Globus pallidus (tissue), 1 donor: ENCODE measurements at regions not wholly inside any gene's neighbourhood (a gene's known extent, or its start where the extent isn't known, plus 50 kb on each side); places are given as distances from the start of the nearest gene placed in this dataset.

Experiments used
- DNase-seq: peaks from one replicate; pipeline ENCODE4 v3.0.0-alpha.2; 2015; ENCODE audit warnings: low spot score

GRCh38 chr18:54717673-54718407, 110.4 kb upstream of the RAB27B start:
- peak; percentile 7 for DNase-seq

DNA sequence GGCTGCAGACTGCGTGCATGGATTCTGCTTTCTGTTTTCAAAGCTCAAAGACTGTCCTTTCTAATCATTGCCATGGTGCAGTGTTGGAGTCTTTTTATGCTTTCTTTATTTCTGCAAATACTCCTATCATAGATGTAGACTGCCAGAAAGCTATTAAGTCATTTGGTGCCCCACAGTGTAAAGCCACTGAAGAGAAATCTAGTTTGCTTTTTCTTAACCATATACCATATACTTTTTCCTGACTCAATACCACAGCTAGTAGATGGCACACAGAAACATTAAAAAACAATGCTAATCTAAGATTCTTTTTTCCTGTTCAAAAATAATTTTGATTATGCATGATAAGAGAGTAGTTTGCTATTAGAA, 109.9 kb upstream of the RAB27B start:
- DNase-seq: peak; percentile 4

DNA sequence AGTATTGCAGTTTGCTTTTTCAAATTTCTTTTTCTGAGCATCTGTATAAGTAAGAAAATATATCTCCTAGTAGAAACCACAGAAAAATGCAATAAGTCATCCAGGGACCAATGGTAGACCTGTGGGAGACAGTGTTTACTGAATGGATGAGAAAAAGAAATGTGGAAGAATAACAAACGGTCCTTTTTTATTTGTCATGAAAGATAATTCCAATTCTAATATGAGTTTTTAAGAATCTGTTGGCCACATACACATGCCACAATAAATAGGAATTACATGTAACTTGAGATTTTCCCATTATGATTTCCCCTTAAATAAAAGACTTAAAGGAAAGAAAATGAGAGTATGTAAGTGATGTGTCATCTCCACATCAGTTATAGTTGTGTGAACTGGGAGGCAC, 107.7 kb upstream of the RAB27B start:
- DNase-seq: no peak

- DNase-seq: no peak
Observed at GRCh38 chr18:54726143-54726542, 102.1 kb upstream of the RAB27B start.

GRCh38 chr18:54734059-54734458, 94.2 kb upstream of the RAB27B start:
- DNase-seq: no peak

DNA sequence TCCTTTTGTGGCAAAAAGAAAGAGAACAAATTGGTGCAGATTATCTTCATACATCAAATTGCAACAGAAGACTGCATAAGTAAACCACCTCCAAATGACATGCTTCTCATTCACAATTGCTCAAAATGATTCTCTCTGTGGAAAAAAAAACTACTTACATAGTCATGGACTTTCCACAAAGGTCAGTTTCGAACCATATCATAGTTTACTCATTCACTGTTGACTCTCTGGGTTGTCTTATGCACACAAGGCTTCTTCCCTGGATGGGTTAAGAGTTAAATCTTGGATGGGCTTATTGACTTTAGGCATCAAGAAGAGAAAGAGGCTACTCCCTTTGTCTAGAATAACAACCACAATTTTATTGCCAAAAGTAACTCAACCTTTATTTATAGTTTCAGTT, 91.3 kb upstream of the RAB27B start:
- no peak for DNase-seq

- DNase-seq: no peak
Observed at GRCh38 chr18:54737986-54738385, 90.3 kb upstream of the RAB27B start.

DNA sequence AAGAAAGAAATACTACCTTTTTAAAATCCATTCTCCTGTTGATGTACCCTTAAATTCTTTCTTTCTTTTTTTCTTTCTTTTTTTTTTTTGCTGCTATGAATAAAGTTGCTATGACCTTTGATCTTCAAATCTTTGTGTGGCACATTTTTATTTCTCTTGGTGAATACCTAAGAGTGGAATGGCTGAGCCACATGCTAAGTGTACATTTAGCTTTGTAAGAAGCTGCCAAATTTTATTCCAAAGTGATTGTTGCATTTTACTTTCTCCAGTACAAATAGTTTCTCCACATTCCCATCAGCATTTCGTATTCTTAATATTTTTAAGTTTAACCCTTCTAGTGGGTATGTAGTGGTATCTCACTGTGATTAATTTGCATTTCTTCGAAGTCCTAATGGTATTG, 88.8 kb upstream of the RAB27B start:
- DNase-seq: no peak

- no peak for DNase-seq
Observed at GRCh38 chr18:54740136-54740846, 88.0 kb upstream of the RAB27B start.

DNA sequence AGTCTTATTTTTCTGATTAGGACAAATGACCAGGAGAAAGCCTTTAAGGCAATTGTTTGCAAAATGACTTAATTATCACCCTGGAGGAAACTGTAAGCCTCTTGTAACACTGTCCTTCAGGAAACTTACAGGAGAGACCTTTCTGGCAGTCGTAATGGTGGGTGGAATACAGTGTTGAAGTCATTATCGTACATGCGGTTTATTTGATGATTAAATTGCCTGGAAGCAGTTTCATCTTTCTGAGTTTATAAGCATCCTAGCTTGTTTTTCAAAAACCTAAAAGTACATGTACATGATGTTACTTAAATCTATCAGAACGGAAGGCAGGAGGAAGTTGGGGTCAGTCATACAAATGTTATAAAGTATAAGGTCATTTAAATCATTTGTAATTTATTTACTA, 86.2 kb upstream of the RAB27B start:
- DNase-seq: no peak

DNA sequence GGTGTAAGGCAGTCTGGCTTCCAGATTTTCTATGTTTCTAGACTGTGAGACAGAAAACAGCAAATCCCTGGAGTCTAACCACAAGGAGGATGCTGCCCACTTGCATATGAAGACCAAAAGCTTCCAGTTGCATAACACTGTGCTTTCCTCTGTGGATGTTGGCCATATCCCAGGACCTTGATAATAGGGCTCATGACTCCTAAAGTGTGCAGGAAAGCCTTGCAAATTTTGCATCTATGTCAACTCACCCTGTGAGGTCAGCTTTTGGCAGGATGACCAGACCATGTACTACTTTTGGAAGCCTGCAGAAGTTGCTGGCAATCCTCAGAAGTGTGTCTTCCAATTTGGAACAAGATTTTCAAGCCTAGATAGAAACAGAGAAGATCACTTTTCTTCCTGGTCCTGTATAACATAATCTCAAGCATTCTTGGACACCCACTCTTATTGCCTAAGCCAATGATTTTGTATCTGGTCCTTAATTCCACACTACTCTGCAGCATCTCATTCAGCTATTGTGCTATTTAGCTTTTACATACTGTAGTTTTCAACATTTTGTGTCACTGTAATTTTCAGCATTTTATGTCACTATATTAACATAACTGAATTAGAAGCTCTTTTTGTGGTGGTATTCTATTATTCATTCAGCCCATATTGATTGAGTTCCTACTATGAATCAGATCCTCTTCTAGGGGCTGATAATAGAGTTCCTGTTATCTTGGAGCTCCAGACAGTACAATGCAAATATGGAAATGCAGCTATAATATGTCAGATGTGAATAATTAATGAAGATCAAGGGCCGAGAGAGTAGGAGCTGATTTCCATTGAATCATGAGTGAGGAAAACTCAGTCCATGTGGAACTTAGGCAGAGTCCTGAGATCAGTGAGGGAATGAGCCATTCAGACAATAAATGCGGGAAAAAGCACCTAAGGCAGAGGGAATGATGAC, 85.3 kb upstream of the RAB27B start:
- peak; percentile 18 for DNase-seq

GRCh38 chr18:54743605-54743995, 84.7 kb upstream of the RAB27B start:
- no peak for DNase-seq

- DNase-seq: no peak
Observed at GRCh38 chr18:54749291-54749690, 79.0 kb upstream of the RAB27B start.

DNA sequence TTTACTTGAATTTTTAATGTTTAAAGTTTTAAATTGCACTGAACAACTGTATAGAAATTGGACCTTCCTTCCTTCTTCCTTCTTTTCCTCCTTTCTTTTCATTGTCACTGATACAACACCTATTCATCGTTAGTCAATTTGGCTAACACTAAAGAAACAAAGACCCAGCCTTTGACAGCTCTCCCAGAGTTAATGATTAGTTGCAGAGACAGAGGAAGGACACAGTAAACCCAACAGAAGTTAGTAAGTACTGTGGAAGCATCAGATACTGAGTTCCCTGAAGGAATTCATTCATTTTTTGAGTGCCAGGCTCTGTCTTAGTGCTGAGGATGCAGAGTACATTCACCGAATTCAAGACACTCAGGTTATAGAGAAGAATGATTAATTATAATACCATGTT, 77.9 kb upstream of the RAB27B start:
- DNase-seq: no peak

DNA sequence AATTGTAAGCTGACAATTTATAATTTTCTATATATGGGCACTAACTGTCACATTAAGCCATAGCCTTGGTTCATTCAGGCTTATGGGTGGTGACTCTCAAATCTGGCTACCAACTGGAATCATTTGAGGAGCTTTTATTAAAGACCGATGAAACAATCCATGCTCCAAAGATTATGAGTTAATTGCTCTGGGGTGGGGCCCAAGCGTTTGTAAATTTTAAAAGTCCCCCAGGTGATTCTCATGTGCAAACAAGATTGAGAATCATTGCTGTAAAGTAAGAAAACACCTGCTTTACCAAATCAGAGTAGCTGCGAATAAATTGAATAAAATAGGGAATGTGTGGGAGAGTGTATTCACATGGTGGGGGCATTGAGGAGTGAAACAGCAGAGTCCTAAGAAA, 76.1 kb upstream of the RAB27B start:
- DNase-seq: no peak

DNA sequence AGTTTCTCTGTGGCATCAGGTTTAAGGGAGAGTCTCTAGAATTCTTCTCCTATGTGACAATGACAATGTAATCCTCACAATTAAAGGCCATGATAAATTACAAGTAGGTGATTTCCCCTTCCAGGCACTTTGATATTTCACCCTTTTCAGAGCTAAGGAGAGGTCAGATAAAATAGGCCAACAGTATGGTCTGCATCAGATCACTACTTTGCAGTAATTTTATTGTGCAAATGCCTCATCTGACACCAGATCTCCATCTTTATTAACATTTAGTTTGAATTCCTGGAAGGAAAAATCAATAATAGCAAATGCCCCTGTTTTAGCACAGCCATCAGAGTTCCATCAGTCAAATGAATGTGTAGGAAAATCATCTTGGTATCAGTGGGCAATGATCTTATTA, 72.8 kb upstream of the RAB27B start:
- no peak for DNase-seq

DNA sequence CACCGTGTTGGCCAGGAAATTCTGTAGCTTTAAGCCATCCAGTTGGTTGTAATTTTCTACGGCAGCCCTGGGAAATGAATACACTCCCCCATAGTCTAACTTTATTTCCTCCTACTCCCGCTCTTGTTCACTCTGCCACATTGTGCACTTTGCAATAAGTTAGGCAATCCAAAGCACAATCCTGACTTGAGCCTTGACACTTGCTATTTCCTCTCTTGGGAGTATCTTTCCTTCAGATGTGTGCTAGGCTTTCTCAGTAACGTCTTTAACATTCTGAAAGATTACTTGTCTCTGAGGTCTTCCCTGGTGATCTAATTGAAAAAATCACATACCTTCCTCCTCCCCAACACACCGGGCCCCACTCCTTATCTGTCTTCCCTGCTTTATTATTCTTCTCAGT, 65.9 kb upstream of the RAB27B start:
- DNase-seq: no peak

DNA sequence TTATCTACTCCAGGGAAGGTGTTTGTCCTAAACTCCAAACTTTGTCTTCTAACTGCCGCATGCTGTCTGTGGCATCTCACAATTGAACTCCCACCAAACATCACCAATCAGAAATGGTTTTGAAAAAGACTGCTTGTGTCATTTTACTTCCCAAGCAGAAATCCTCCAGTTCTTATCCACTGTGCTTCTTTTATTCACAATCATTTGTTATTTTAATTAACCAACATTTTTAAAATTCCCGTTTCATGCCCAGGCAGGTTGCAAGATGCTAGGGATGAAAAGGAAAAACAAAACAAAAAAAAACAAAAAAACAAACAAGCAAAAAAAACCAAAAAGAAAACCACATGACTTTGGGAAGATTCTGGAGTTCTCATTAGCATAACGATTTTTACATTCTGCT, 63.5 kb upstream of the RAB27B start:
- DNase-seq: no peak

DNA sequence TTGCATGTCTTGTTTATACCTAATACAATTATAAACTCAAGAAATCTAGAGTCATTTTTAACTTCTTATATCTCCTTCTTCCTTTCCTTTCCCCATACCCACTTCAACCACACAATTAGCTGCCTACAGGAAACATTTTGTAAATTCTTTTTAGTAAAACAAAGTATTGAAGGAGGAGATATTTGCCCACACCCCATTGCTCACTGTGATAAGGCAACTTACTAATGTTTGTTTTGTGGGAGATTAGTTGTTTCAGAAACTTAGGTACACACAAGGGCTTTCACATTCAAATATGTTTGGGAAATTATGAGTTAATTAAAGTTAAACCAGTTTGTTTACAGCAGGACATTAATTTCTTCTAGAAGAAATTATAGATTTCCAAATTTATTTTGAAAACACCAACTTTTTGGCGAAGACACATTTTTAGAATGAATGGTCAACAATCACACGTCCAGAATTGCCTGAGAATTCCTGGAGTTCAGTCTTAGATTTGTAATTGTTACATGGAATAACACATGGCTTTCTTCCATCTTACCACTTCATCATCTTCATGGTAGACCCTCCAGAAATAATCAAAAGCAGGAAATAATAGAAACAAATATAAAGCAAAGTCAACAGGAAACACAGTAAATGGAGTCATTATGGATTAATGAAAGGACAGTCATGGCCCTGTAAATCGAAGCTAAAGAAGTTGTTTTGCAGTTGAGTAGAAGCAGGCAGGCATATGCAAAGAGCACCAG, 62.5 kb upstream of the RAB27B start:
- DNase-seq: no peak

- DNase-seq: no peak
Observed at GRCh38 chr18:54766634-54767033, 61.6 kb upstream of the RAB27B start.

DNA sequence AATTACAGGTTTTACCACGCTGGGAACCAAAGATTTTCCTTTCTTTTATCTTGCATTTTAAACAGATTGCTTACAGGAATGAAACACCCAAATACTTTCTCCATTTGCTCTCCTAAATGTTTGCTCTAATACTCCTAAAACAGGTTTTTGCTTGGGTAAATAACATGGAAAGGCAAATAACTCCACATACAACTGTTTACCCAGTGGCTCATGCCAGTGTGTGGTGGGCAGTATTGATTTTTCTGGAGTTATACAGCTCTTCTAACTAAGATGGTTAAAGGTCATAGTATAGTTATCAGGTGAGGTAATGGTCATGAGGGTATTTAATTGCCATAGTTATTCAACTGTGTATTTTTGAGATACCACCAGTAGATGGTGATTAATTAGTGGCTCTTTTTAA, 61.2 kb upstream of the RAB27B start:
- DNase-seq: no peak
